ENCODE measurements at regions not wholly inside any gene's neighbourhood (a gene's known extent, or its start where the extent isn't known, plus 50 kb on each side); places are given as distances from the start of the nearest gene placed in this dataset.

DNA sequence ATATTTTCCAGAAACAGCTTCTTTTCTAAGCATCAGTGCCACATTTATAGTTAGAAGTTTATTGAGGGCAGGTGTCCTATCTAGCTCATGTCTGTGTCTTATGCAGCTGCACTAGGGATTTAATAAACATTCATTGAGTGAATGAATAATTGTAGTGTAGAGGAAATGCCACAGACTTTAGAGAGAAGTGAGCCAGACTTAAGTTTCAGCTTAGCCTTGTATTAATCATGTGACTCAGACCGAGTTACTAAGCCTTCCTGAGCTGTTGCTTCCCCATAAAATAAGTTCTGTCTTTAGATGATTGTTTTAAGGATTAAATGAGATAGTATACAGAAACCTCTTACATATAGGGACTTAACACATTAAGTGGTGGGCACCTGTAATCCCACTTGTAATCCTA is 236.1 kb upstream of the DDHD1 start:
- TF ChIP-seq, protein P1, sequence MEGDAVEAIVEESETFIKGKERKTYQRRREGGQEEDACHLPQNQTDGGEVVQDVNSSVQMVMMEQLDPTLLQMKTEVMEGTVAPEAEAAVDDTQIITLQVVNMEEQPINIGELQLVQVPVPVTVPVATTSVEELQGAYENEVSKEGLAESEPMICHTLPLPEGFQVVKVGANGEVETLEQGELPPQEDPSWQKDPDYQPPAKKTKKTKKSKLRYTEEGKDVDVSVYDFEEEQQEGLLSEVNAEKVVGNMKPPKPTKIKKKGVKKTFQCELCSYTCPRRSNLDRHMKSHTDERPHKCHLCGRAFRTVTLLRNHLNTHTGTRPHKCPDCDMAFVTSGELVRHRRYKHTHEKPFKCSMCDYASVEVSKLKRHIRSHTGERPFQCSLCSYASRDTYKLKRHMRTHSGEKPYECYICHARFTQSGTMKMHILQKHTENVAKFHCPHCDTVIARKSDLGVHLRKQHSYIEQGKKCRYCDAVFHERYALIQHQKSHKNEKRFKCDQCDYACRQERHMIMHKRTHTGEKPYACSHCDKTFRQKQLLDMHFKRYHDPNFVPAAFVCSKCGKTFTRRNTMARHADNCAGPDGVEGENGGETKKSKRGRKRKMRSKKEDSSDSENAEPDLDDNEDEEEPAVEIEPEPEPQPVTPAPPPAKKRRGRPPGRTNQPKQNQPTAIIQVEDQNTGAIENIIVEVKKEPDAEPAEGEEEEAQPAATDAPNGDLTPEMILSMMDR (IDR thresholded peaks at IDR 0.05; ENCODE audit: insufficient read depth, low read length, poor library complexity, severe bottlenecking) = no peak
- TF ChIP-seq EZH2phosphoT487 (conservative IDR thresholded peaks at IDR 0.05; ENCODE audit: low read length) = no peak

All from SU-DHL-6 (cell line).